ENCODE measurements at regions not wholly inside any gene's neighbourhood (a gene's known extent, or its start where the extent isn't known, plus 50 kb on each side); places are given as distances from the start of the nearest gene placed in this dataset.

- no peaks in the 10 kb centered on the region for H3K27me3 ChIP-seq
- H3K36me3 ChIP-seq (replicated peaks; ENCODE audit: insufficient read depth, low read depth) = no peaks in the 10 kb centered on the region
- TF ChIP-seq EZH2phosphoT487 (IDR thresholded peaks at IDR 0.05; ENCODE audit: low read depth, severe bottlenecking, unreplicated experiment) (no peak), EZH2 (IDR thresholded peaks at IDR 0.05; ENCODE audit: borderline replicate concordance) (no peak), CTCF (IDR thresholded peaks at IDR 0.05; ENCODE audit: poor library complexity) (no peak)
- H4K20me1 ChIP-seq (ENCODE audit: insufficient read depth, poor library complexity, severe bottlenecking) = no peaks in the 10 kb centered on the region
- no peaks in the 10 kb centered on the region for H3K9me3 ChIP-seq (ENCODE audit: low read depth)
- H3K79me2 ChIP-seq = no peaks in the 10 kb centered on the region
- no peak overlapping the region for H3K4me3 ChIP-seq
- no peaks in the 10 kb centered on the region for H3K9me2 ChIP-seq (replicated peaks; ENCODE audit: insufficient read depth)
- no peak overlapping the region for H3K27ac ChIP-seq
- WGBS (ENCODE audit: low lambda C conversion rate, missing lambda C conversion rate) = 88% methylated on average over 3 of the region's 3 CpGs
- H3K4me1 ChIP-seq (ENCODE audit: insufficient read depth) = peaks cover 7% of the 10 kb centered on the region
- H2AFZ ChIP-seq = no peak overlapping the region
- H3K4me2 ChIP-seq = no peak overlapping the region
- no peak for DNase-seq (ENCODE audit: low spot score)
Measured at GRCh38 chr4:26104056-26104685, 190.2 kb downstream of the SMIM20 start.

- Histone ChIP-seq H3K4me1 (ENCODE audit: insufficient read depth) (peaks cover 7% of the 10 kb centered on the region), H3K4me2 (no peak overlapping the region), H2AFZ (no peak overlapping the region), H3K27ac (no peak overlapping the region), H3K36me3 (replicated peaks; ENCODE audit: insufficient read depth, low read depth) (no peaks in the 10 kb centered on the region), H4K20me1 (ENCODE audit: insufficient read depth, poor library complexity, severe bottlenecking) (no peaks in the 10 kb centered on the region), H3K79me2 (no peaks in the 10 kb centered on the region), H3K4me3 (no peak overlapping the region), H3K9me3 (ENCODE audit: low read depth) (no peaks in the 10 kb centered on the region), H3K27me3 (no peaks in the 10 kb centered on the region), H3K9me2 (replicated peaks; ENCODE audit: insufficient read depth) (no peaks in the 10 kb centered on the region)
- no peak for TF ChIP-seq CTCF (IDR thresholded peaks at IDR 0.05; ENCODE audit: poor library complexity)
- TF ChIP-seq EZH2 (IDR thresholded peaks at IDR 0.05; ENCODE audit: borderline replicate concordance) = no peak
- WGBS (ENCODE audit: low lambda C conversion rate, missing lambda C conversion rate) = 85% methylated on average over 2 of the region's 2 CpGs
- DNase-seq (ENCODE audit: low spot score) = no peak
Measured at GRCh38 chr4:26105337-26105736, 191.3 kb downstream of the SMIM20 start.

- no peaks in the 10 kb centered on the region for H3K9me2 ChIP-seq (replicated peaks; ENCODE audit: insufficient read depth)
- H3K79me2 ChIP-seq = no peaks in the 10 kb centered on the region
- H3K27me3 ChIP-seq = no peaks in the 10 kb centered on the region
- no peak overlapping the region for H3K27ac ChIP-seq
- no peak overlapping the region for H3K4me2 ChIP-seq
- H3K4me1 ChIP-seq (ENCODE audit: insufficient read depth) = peaks cover 7% of the 10 kb centered on the region
- no peak for DNase-seq (ENCODE audit: low spot score)
- WGBS (ENCODE audit: low lambda C conversion rate, missing lambda C conversion rate) = 84% methylated on average over 7 of the region's 7 CpGs
- no peak overlapping the region for H3K4me3 ChIP-seq
- no peaks in the 10 kb centered on the region for H4K20me1 ChIP-seq (ENCODE audit: insufficient read depth, poor library complexity, severe bottlenecking)
- H3K36me3 ChIP-seq (replicated peaks; ENCODE audit: insufficient read depth, low read depth) = no peaks in the 10 kb centered on the region
- no peaks in the 10 kb centered on the region for H3K9me3 ChIP-seq (ENCODE audit: low read depth)
- no peak for TF ChIP-seq EZH2phosphoT487 (IDR thresholded peaks at IDR 0.05; ENCODE audit: low read depth, severe bottlenecking, unreplicated experiment)
- TF ChIP-seq CTCF (IDR thresholded peaks at IDR 0.05; ENCODE audit: poor library complexity) = no peak
- H2AFZ ChIP-seq = no peak overlapping the region
Measured at GRCh38 chr4:26105815-26106699, 192.0 kb downstream of the SMIM20 start.

Measured in hepatocyte (in vitro differentiated cells).